ENCODE measurements at regions not wholly inside any gene's neighbourhood (a gene's known extent, or its start where the extent isn't known, plus 50 kb on each side); places are given as distances from the start of the nearest gene placed in this dataset.

GRCh38 chr14:53879747-53880146 is 76.9 kb downstream of the BMP4 start:
- no peak for TF ChIP-seq POLR2A (IDR thresholded peaks at IDR 0.05)
- Histone ChIP-seq H3K36me3 (no peaks in the 10 kb centered on the region), H3K27ac (no peak overlapping the region), H3K27me3 (no peaks in the 10 kb centered on the region), H3K4me3 (no peak overlapping the region), H3K4me1 (ENCODE audit: insufficient read depth) (no peaks in the 10 kb centered on the region), H3K9me3 (no peaks in the 10 kb centered on the region)
- WGBS, 3 donors: 92 to 93% (median 93%) methylated on average over 6 of the region's 6 CpGs
- no peak for DNase-seq
- intact Hi-C loops (cut with DNase I): no loop called here

- no peak for TF ChIP-seq CTCF (IDR thresholded peaks at IDR 0.05)
- no peak for TF ChIP-seq EP300 (IDR thresholded peaks at IDR 0.05)
- no peak for TF ChIP-seq POLR2A (IDR thresholded peaks at IDR 0.05)
- Histone ChIP-seq H3K9me3 (no peaks in the 10 kb centered on the region), H3K36me3 (no peaks in the 10 kb centered on the region), H3K4me1 (ENCODE audit: insufficient read depth) (no peaks in the 10 kb centered on the region), H3K27ac (no peak overlapping the region), H3K27me3 (no peaks in the 10 kb centered on the region), H3K4me3 (no peak overlapping the region)
- intact Hi-C loops (cut with DNase I): no loop called here
- no peak for DNase-seq
- 83 to 85% (median 83%) methylated on average over 8 of the region's 8 CpGs for WGBS, 3 donors
These were observed 77.5 kb downstream of the BMP4 start for GRCh38 chr14:53879022-53879686.

- Histone ChIP-seq H3K4me3 (no peak overlapping the region), H3K27ac (no peak overlapping the region), H3K36me3 (no peaks in the 10 kb centered on the region), H3K9me3 (no peaks in the 10 kb centered on the region), H3K4me1 (ENCODE audit: insufficient read depth) (no peaks in the 10 kb centered on the region), H3K27me3 (no peaks in the 10 kb centered on the region)
- intact Hi-C loops (cut with DNase I): no loop called here
- no peak for TF ChIP-seq EP300 (IDR thresholded peaks at IDR 0.05)
- TF ChIP-seq POLR2A (IDR thresholded peaks at IDR 0.05): no peak
- TF ChIP-seq CTCF (IDR thresholded peaks at IDR 0.05): no peak
- no peak for DNase-seq
- WGBS, 3 donors: 90 to 98% (median 94%) methylated on average over 2 of the region's 2 CpGs
These were observed 81.2 kb downstream of the BMP4 start for GRCh38 chr14:53875324-53875897.

- intact Hi-C loops (cut with DNase I): no loop called here
- Histone ChIP-seq H3K4me3 (no peak overlapping the region), H3K27me3 (no peaks in the 10 kb centered on the region), H3K9me3 (no peaks in the 10 kb centered on the region), H3K36me3 (no peaks in the 10 kb centered on the region), H3K27ac (no peak overlapping the region), H3K4me1 (ENCODE audit: insufficient read depth) (no peaks in the 10 kb centered on the region)
- no peak for DNase-seq
- 47 to 66% (median 59%) methylated on average over 3 of the region's 3 CpGs for WGBS, 3 donors
- TF ChIP-seq EP300 (IDR thresholded peaks at IDR 0.05) (no peak), CTCF (IDR thresholded peaks at IDR 0.05) (no peak), POLR2A (IDR thresholded peaks at IDR 0.05) (no peak)
These were observed 81.9 kb downstream of the BMP4 start for GRCh38 chr14:53874704-53875103.

- WGBS, 3 donors: 0 to 3% (median 3%) methylated on average over 1 of the region's 1 CpG
These were observed 83.9 kb downstream of the BMP4 start for GRCh38 chr14:53872681-53873089.

More at GRCh38 chr14:53872681-53873089, 83.9 kb downstream of the BMP4 start:
- no peaks in the 10 kb centered on the region for H3K9me3 ChIP-seq
- no peaks in the 10 kb centered on the region for H3K4me1 ChIP-seq (ENCODE audit: insufficient read depth)
- no peaks in the 10 kb centered on the region for H3K27me3 ChIP-seq
- no peak overlapping the region for H3K4me3 ChIP-seq
- TF ChIP-seq CTCF (IDR thresholded peaks at IDR 0.05) (no peak), POLR2A (IDR thresholded peaks at IDR 0.05) (no peak), EP300 (IDR thresholded peaks at IDR 0.05) (no peak)
- H3K27ac ChIP-seq: no peak overlapping the region
- intact Hi-C loops (cut with DNase I): no loop called here
- H3K36me3 ChIP-seq: no peaks in the 10 kb centered on the region
- DNase-seq: no peak

All from ovary (tissue), 7 donors.